ENCODE measurements at regions not wholly inside any gene's neighbourhood (a gene's known extent, or its start where the extent isn't known, plus 50 kb on each side); places are given as distances from the start of the nearest gene placed in this dataset.

GRCh38 chr1:209510063-209510462 is 73.5 kb upstream of the CAMK1G start:
- no peak for DNase-seq (ENCODE audit: low read depth)

GRCh38 chr1:209511169-209511568 is 72.3 kb upstream of the CAMK1G start:
- no peak for DNase-seq (ENCODE audit: low read depth)

GRCh38 chr1:209512821-209513220 is 70.7 kb upstream of the CAMK1G start:
- no peak for DNase-seq (ENCODE audit: low read depth)

- peak; percentile 24 for DNase-seq (ENCODE audit: low read depth)
These were observed 70.3 kb upstream of the CAMK1G start for GRCh38 chr1:209513226-209513625.

GRCh38 chr1:209516771-209517680 is 66.5 kb upstream of the CAMK1G start:
- no peak for DNase-seq (ENCODE audit: low read depth)

- no peak for DNase-seq (ENCODE audit: low read depth)
These were observed 65.8 kb upstream of the CAMK1G start for GRCh38 chr1:209517681-209518050.

GRCh38 chr1:209519786-209520185 is 63.7 kb upstream of the CAMK1G start:
- DNase-seq (ENCODE audit: low read depth) = no peak

- no peak for DNase-seq (ENCODE audit: low read depth)
These were observed 60.7 kb upstream of the CAMK1G start for GRCh38 chr1:209522826-209523225.

GRCh38 chr1:209526137-209526536 is 57.4 kb upstream of the CAMK1G start:
- no peak for DNase-seq (ENCODE audit: low read depth)

GRCh38 chr1:209527372-209527771 is 56.1 kb upstream of the CAMK1G start:
- DNase-seq (ENCODE audit: low read depth) = no peak

GRCh38 chr1:209527993-209528717 is 55.4 kb upstream of the CAMK1G start:
- no peak for DNase-seq (ENCODE audit: low read depth)

- DNase-seq (ENCODE audit: low read depth) = no peak
These were observed 54.3 kb upstream of the CAMK1G start for GRCh38 chr1:209529233-209529632.

GRCh38 chr1:209531006-209531405 is 52.5 kb upstream of the CAMK1G start:
- no peak for DNase-seq (ENCODE audit: low read depth)

GRCh38 chr1:209531549-209531948 is 52.0 kb upstream of the CAMK1G start:
- no peak for DNase-seq (ENCODE audit: low read depth)
